ENCODE measurements at regions not wholly inside any gene's neighbourhood (a gene's known extent, or its start where the extent isn't known, plus 50 kb on each side); places are given as distances from the start of the nearest gene placed in this dataset.

- TF ChIP-seq CTCF (IDR thresholded peaks at IDR 0.05; ENCODE audit: low read depth, low read length, missing input control) (no peak), SP1 (IDR thresholded peaks at IDR 0.05) (no peak), FOXA1 (IDR thresholded peaks at IDR 0.05) (no peak), TAF1 (conservative IDR thresholded peaks at IDR 0.05) (no peak), RAD21 (IDR thresholded peaks at IDR 0.05) (no peak), JUND (IDR thresholded peaks at IDR 0.05) (no peak), ZBTB33 (IDR thresholded peaks at IDR 0.05) (no peak), EGR1 (IDR thresholded peaks at IDR 0.05; ENCODE audit: low read depth in 2 of 2) (no peak), YY1 (IDR thresholded peaks at IDR 0.05) (no peak), REST (IDR thresholded peaks at IDR 0.05) (no peak), GABPA (IDR thresholded peaks at IDR 0.05 in 1 of 2, conservative IDR thresholded peaks at IDR 0.05 in 1 of 2) (no peak)
Observed at GRCh38 chr1:5770981-5771765, 221.1 kb downstream of the NPHP4 start.
